GM18517 (cell line): ENCODE measurements at regions not wholly inside any gene's neighbourhood (a gene's known extent, or its start where the extent isn't known, plus 50 kb on each side); places are given as distances from the start of the nearest gene placed in this dataset.

Experiments
- ATAC-seq: cut with Tn5 transposase; IDR thresholded peaks from one replicate; pipeline ENCODE4 v1.9.1; 2021; ENCODE audit warnings: mild to moderate bottlenecking, moderate library complexity; ENCODE audit not compliant: unreplicated experiment

GRCh38 chr10:117914334-117914733 is 132.4 kb downstream of the RAB11FIP2 start:
- ATAC-seq, result no peak

- ATAC-seq, result no peak
These were observed 125.8 kb downstream of the RAB11FIP2 start for GRCh38 chr10:117920956-117921355.

- ATAC-seq, result no peak
These were observed 125.3 kb downstream of the RAB11FIP2 start for GRCh38 chr10:117921421-117921820.

GRCh38 chr10:117924820-117925219 is 121.9 kb downstream of the RAB11FIP2 start:
- no peak for ATAC-seq

- no peak for ATAC-seq
These were observed 121.4 kb downstream of the RAB11FIP2 start for GRCh38 chr10:117925369-117925768.

GRCh38 chr10:117926491-117926890 is 120.2 kb downstream of the RAB11FIP2 start:
- no peak for ATAC-seq

GRCh38 chr10:117927332-117927731 is 119.4 kb downstream of the RAB11FIP2 start:
- ATAC-seq, result no peak

GRCh38 chr10:117927871-117928270 is 118.9 kb downstream of the RAB11FIP2 start:
- no peak for ATAC-seq

- no peak for ATAC-seq
These were observed 118.5 kb downstream of the RAB11FIP2 start for GRCh38 chr10:117928281-117928680.

- no peak for ATAC-seq
These were observed 118.0 kb downstream of the RAB11FIP2 start for GRCh38 chr10:117928741-117929140.

- ATAC-seq, result no peak
These were observed 117.2 kb downstream of the RAB11FIP2 start for GRCh38 chr10:117929327-117930067.

GRCh38 chr10:117931078-117931477 is 115.7 kb downstream of the RAB11FIP2 start:
- ATAC-seq, result no peak

GRCh38 chr10:117933036-117933435 is 113.7 kb downstream of the RAB11FIP2 start:
- no peak for ATAC-seq

GRCh38 chr10:117934477-117934876 is 112.3 kb downstream of the RAB11FIP2 start:
- ATAC-seq, result no peak

GRCh38 chr10:117936141-117936540 is 110.6 kb downstream of the RAB11FIP2 start:
- no peak for ATAC-seq

- ATAC-seq, result no peak
These were observed 110.2 kb downstream of the RAB11FIP2 start for GRCh38 chr10:117936566-117936965.

- no peak for ATAC-seq
These were observed 109.8 kb downstream of the RAB11FIP2 start for GRCh38 chr10:117936976-117937375.

- ATAC-seq, result no peak
These were observed 108.6 kb downstream of the RAB11FIP2 start for GRCh38 chr10:117938104-117938503.

GRCh38 chr10:117942226-117942625 is 104.5 kb downstream of the RAB11FIP2 start:
- no peak for ATAC-seq

GRCh38 chr10:117944676-117945447 is 101.9 kb downstream of the RAB11FIP2 start:
- ATAC-seq, result no peak

GRCh38 chr10:117945651-117946050 is 101.1 kb downstream of the RAB11FIP2 start:
- no peak for ATAC-seq

GRCh38 chr10:117946525-117947070 is 100.1 kb downstream of the RAB11FIP2 start:
- no peak for ATAC-seq
